LNCaP clone FGC (cell line): ENCODE measurements at regions not wholly inside any gene's neighbourhood (a gene's known extent, or its start where the extent isn't known, plus 50 kb on each side); places are given as distances from the start of the nearest gene placed in this dataset.

Experiments used
- DNase-seq: peaks from one replicate; pipeline ENCODE4 v3.0.0-alpha.2; 2011; ENCODE audit warnings: low read depth
- H3K4me3 ChIP-seq: 2 replicates; pipeline ENCODE4 v1.5.1; 2011; ENCODE audit warnings: mild to moderate bottlenecking, low read depth, low read length, control low read depth
- TF ChIP-seq, protein P1 (sequence below): IDR thresholded peaks from 2 replicates; pipeline ENCODE4 v1.5.1; 2012; ENCODE audit warnings: mild to moderate bottlenecking; ENCODE audit not compliant: control insufficient read depth, insufficient read depth; ENCODE audit errors: extremely low read depth

DNA sequence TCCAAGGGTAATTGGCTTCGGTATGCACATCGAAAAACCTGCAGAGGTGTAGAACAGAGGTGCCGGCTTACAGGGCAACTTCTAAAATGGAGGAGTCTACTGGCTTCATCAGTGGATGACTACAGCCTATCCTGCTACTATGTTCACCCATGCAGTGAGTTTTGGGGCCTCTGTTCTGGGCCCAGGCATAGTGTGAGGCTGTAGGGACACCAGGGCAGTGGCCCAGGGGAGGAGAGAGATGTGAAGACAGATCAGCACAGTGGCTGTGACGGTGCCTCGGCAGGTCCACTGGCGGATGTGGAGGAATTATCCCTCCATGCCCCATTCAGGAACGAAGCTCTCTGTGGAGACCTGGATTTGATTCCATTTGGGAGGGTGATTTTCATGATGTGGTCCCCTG lies 235.3 kb upstream of the MKI67 start:
- H3K4me3 ChIP-seq = no peak overlapping the region
- TF ChIP-seq, protein P1, sequence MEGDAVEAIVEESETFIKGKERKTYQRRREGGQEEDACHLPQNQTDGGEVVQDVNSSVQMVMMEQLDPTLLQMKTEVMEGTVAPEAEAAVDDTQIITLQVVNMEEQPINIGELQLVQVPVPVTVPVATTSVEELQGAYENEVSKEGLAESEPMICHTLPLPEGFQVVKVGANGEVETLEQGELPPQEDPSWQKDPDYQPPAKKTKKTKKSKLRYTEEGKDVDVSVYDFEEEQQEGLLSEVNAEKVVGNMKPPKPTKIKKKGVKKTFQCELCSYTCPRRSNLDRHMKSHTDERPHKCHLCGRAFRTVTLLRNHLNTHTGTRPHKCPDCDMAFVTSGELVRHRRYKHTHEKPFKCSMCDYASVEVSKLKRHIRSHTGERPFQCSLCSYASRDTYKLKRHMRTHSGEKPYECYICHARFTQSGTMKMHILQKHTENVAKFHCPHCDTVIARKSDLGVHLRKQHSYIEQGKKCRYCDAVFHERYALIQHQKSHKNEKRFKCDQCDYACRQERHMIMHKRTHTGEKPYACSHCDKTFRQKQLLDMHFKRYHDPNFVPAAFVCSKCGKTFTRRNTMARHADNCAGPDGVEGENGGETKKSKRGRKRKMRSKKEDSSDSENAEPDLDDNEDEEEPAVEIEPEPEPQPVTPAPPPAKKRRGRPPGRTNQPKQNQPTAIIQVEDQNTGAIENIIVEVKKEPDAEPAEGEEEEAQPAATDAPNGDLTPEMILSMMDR = no peak
- no peak for DNase-seq

DNA sequence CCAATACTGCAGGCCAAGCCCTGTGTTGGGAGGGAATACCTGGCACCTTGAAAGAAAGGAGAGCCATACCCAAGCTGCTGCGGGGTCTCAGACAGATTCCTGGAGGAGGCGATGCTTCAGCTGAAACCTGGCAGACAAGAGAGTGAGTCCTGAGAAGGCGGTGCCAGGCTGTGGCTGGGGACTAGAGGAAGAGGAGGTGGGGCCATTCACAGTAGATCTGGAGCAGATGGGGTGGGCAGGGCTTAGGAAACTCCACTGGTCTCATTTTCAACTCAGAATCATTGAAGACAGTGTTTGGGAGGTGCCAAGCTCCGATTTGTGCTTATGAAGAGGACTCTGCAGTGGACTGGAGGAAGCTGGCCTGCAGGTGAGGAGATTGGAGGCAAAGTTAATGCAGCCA lies 236.3 kb upstream of the MKI67 start:
- TF ChIP-seq, protein P1 = no peak
- no peak overlapping the region for H3K4me3 ChIP-seq
- DNase-seq = no peak

DNA sequence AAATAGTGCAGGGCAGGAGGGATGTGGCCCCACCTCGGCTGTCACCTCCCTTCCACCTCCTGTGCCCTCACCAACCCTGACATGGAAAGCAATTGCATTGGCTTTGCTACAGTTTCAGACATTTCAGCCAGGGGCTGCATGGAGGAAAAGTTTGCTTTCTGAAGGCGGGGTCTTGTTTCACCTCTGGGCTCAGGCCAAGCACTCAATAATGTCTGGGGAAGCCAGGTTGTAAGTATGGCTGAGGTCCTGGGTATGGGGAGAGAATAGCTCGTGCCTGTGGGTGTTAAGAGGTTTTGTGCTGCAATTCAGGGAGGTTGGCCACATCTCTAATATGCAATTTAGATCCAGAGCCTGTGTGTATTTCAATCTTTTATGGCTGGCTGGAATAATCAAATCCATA lies 238.4 kb upstream of the MKI67 start:
- no peak overlapping the region for H3K4me3 ChIP-seq
- TF ChIP-seq, protein P1 = no peak
- DNase-seq = no peak

DNA sequence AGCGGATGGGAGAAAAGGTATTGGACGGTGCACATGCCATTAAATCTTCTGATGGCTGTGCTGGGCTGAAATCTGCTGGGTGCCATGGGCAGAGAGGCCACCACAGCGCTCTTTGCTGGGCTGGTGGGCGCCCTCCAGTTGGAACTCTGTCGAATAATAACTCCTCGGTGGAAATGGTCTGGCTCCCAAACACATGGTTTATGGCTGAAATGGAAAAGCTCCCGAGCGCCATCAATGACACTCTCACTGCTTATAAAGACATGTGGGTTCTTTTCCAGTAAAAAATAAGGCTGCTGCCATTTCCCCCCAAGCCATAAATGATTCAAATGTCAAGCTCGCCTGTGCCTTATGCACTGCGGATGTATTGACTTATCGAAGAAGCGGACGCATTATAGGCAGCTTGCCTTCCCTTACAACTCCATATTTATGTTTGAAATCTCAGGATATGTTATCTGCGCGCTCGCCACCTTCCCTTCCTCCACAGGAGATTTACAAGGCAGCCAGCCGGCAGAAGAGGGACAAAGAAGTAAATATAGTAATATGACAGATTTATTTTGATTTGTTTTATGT lies 239.0 kb upstream of the MKI67 start:
- H3K4me3 ChIP-seq = no peak overlapping the region
- no peak for DNase-seq
- TF ChIP-seq, protein P1 = no peak

DNA sequence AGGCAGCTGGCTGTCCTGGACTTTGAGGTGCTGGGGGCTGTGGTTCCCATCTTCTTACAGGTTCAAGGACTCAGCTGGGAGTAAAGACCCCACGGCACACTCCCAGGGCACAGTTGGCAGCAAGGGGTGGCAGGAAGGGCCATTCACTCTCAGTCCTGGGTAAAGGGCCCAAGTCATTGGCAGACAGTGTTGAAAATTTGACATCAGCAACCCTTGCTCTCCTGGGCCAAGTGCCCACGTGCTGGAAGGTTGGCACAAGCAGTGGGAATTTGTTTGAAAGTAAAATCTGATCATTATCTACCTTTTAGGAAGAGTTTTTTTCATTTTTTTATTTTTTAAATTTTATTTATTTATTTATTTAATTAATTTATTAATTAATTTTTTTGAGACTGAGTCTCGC lies 241.6 kb upstream of the MKI67 start:
- TF ChIP-seq, protein P1 = no peak
- H3K4me3 ChIP-seq = no peak overlapping the region
- peak; percentile 11 for DNase-seq

DNA sequence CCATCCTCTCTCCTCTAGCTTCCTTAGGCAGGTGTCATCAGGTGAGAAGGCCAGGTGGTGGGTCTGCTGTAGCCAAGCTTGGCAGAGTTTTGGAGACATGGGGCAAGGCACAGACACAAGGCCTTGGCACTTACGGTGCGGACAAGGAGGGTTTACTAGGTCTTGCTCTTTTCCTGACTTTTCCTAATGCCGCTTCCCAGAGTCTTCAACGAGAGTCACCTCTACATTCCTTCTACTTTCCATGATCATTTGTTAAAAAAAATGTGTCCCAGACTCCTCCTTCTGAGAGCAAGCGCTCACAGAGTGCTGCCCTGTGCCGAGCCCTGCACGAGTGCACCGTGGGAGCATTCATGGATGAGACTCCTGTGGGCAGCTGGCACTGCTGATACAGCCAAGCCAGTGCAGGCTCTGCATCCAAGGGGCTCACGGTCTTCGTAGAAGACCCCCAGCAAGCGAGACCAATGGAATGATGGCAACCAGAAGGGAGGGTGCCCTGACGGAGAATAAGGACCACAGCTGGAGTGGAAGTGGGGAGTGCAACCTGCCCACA lies 243.0 kb upstream of the MKI67 start:
- TF ChIP-seq, protein P1 = no peak
- no peak overlapping the region for H3K4me3 ChIP-seq
- no peak for DNase-seq

DNA sequence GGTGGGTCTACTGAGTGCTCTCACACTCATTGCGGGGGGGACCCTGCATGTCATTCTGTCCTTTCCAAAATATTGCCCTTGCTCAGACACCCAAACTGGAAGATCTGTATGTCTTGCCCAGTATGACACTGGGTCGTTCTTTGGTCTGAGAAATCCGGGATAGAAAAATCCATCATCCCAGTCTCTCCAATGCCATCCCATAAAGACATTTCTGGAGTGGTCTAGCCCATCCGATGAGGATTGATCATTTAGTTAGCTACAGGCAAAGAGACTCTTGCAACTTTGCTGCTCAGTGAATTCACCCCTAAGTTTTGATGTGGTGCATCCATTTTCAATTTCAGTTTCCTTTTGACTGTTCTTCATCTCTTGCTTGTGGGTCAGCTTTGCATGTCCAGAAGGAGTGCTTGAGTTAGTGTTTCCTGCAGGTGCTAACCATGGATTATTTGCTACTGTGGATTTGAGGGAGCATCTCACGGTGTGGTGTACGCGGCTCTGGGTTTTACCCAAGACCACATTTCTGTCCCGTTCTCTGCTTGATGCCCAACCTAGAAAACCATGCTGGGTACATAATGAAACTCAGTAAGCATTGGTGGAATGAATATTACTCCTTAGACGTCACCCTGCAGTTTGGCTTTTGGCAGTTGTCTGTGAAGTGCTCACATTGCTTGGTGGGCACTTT lies 247.0 kb upstream of the MKI67 start:
- no peak for DNase-seq
- H3K4me3 ChIP-seq = no peak overlapping the region
- TF ChIP-seq, protein P1 = no peak
